Peyer's patch (tissue), 4 donors: ENCODE measurements at regions not wholly inside any gene's neighbourhood (a gene's known extent, or its start where the extent isn't known, plus 50 kb on each side); places are given as distances from the start of the nearest gene placed in this dataset.

Experiments used
- DNase-seq, 3 donors: peaks; one replicate each; pipeline ENCODE4 v3.0.0-alpha.2; 2017 to 2019
- H3K27ac ChIP-seq, 4 donors: fragments of 200-600 bp; sonication (generic); one replicate each; pipeline ENCODE4 v1.5.1; 2016 to 2019
- H3K27me3 ChIP-seq, 2 donors: fragments of 200-600 bp; sonication (generic); one replicate each; pipeline ENCODE4 v1.5.1; 2019
- H3K36me3 ChIP-seq, 3 donors: fragments of 200-600 bp; sonication (generic); one replicate each; pipeline ENCODE4 v1.5.1; 2016 to 2019
- H3K4me1 ChIP-seq, 4 donors: fragments of 200-600 bp; sonication (generic); one replicate each; pipeline ENCODE4 v1.5.1; 2016 to 2019
- H3K4me3 ChIP-seq, 4 donors: fragments of 200-600 bp; sonication (generic); 1 replicate in 3 of 4; 2 replicates in 1 of 4; pipeline ENCODE4 v1.5.1; 2016 to 2019; ENCODE audit warnings: mild to moderate bottlenecking in 1 of 4
- H3K9me3 ChIP-seq, 4 donors: fragments of 200-600 bp; sonication (generic); one replicate each; pipeline ENCODE4 v1.5.1; 2016 to 2019; ENCODE audit warnings: mild to moderate bottlenecking in 1 of 4
- POLR2A ChIP-seq, 2 donors: fragments of 450-650 bp; IDR thresholded peaks; one replicate each; pipeline ENCODE4 v1.5.1; 2017; ENCODE audit warnings: antibody characterized with exemption in 2 of 2, mild to moderate bottlenecking in 2 of 2, moderate library complexity in 2 of 2
- TF ChIP-seq, protein P1 (sequence below), 6 experiments: fragments of 450-650 bp in 4 of 6; fragments of 200-600 bp in 2 of 6; sonication (generic) in 1 of 6; IDR thresholded peaks; one replicate each; pipeline ENCODE4 v1.5.1; 2017 to 2019; ENCODE audit warnings: antibody characterized with exemption in 6 of 6, mild to moderate bottlenecking in 3 of 6, moderate library complexity in 1 of 6

DNA sequence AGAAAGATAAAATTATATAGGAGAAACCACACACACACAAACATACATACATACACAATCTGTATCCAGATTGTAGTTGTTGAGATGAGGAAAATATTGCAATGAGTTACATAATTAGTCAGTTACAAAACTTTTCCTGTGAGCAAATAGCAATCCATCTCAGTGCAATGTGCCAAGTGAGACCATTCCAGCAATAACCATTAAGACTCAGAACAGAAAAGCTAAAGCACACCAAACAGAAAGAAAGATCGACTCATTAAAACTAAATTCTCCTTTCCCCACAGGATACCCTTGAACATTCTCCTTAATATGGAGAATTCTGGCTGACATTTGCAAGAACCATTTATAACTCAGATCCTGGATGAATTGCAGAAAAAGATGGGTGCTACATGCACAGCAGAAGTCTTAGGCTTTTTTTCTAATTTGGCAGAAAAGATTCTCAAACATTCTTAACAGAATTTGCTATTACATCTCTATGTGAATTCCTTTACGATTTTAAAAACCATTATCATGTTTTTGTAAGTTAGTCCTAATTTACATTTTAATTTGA lies 1341.2 kb upstream of the SPRY2 start:
- no peak overlapping the region for H3K4me3 ChIP-seq
- H3K27me3 ChIP-seq: no peaks in the 10 kb centered on the region
- no peak for DNase-seq
- TF ChIP-seq POLR2A (IDR thresholded peaks at IDR 0.05): no peak
- TF ChIP-seq, protein P1, sequence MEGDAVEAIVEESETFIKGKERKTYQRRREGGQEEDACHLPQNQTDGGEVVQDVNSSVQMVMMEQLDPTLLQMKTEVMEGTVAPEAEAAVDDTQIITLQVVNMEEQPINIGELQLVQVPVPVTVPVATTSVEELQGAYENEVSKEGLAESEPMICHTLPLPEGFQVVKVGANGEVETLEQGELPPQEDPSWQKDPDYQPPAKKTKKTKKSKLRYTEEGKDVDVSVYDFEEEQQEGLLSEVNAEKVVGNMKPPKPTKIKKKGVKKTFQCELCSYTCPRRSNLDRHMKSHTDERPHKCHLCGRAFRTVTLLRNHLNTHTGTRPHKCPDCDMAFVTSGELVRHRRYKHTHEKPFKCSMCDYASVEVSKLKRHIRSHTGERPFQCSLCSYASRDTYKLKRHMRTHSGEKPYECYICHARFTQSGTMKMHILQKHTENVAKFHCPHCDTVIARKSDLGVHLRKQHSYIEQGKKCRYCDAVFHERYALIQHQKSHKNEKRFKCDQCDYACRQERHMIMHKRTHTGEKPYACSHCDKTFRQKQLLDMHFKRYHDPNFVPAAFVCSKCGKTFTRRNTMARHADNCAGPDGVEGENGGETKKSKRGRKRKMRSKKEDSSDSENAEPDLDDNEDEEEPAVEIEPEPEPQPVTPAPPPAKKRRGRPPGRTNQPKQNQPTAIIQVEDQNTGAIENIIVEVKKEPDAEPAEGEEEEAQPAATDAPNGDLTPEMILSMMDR (IDR thresholded peaks at IDR 0.05): no peak
- H3K36me3 ChIP-seq: no peaks in the 10 kb centered on the region
- no peak overlapping the region for H3K27ac ChIP-seq
- H3K4me1 ChIP-seq: no peaks in the 10 kb centered on the region
- H3K9me3 ChIP-seq: peaks cover 0 to 10% (median 2%) of the 10 kb centered on the region in 4 donors

DNA sequence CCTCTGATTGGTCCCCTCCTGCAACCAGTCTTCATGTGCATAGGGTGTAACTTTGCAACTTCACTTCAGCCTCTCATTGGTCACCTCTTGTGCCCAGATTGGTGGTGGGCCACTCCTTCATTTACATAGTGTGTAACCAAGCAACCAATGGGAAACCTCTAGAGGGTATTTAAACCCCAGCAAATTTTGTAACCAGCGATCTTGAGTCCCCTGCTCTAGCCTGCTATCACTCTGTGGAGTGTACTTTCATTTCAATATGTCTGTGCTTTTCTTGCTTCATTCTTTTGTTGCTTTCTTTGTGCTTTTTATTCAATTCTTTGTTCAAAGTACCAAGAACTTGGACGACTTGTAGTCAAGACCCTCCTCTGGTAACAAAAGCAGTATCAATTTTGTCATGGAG lies 1336.9 kb upstream of the SPRY2 start:
- DNase-seq: no peak
- Histone ChIP-seq H3K27me3 (no peaks in the 10 kb centered on the region), H3K36me3 (no peaks in the 10 kb centered on the region), H3K4me1 (no peaks in the 10 kb centered on the region), H3K4me3 (no peak overlapping the region), H3K27ac (no peak overlapping the region), H3K9me3 (peaks cover 0 to 16% (median 2%) of the 10 kb centered on the region in 4 donors)
- TF ChIP-seq, protein P1 (IDR thresholded peaks at IDR 0.05): no peak
- TF ChIP-seq POLR2A (IDR thresholded peaks at IDR 0.05): no peak

DNA sequence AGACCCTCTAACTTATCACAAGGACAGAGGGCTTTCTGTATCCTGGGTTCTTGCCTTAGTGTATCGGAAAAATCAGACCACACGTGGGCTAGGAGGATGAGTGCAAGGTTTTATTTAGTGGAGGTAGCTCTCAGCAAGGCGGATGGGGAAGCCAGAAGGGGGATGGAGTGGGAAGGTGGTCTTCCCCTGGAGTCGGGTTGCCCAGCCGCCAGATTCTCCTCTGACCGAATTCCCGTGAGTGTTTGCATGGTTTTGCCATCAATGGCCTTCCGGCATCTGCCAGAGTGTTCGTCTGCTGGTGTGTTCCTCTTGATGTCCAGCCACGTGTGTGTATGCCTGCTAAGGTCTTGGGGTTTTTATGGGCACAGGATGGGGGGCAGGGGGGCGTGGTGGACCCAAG lies 1335.1 kb upstream of the SPRY2 start:
- Histone ChIP-seq H3K9me3 (peaks cover 0 to 16% (median 2%) of the 10 kb centered on the region in 4 donors), H3K4me1 (no peaks in the 10 kb centered on the region), H3K27me3 (no peaks in the 10 kb centered on the region), H3K36me3 (no peaks in the 10 kb centered on the region), H3K27ac (no peak overlapping the region), H3K4me3 (no peak overlapping the region)
- no peak for DNase-seq
- TF ChIP-seq, protein P1 (IDR thresholded peaks at IDR 0.05): no peak
- no peak for TF ChIP-seq POLR2A (IDR thresholded peaks at IDR 0.05)

DNA sequence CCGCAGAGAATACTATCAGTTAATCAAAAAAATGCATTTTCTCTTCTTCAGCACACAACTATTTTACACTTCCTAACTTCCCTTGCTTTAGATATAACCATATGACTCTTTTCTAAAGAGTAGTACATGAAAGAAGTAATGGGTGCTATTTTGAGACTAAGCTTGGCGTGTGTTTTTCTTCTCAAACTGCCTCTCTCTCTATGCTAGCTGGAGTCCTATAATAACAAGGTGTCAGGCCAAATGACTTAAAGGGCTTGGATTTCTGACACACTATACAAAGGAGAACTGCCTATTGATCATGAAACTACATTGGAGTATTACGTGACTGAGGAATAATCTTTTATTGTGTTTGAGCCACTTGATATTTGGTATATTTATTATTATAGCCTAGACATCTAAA lies 1330.1 kb upstream of the SPRY2 start:
- H3K27me3 ChIP-seq: no peaks in the 10 kb centered on the region
- no peak overlapping the region for H3K4me3 ChIP-seq
- H3K9me3 ChIP-seq: peaks cover 0 to 5% (median 0%) of the 10 kb centered on the region in 4 donors
- no peak overlapping the region for H3K27ac ChIP-seq
- H3K36me3 ChIP-seq: no peaks in the 10 kb centered on the region
- no peaks in the 10 kb centered on the region for H3K4me1 ChIP-seq
- TF ChIP-seq, protein P1 (IDR thresholded peaks at IDR 0.05): no peak
- no peak for TF ChIP-seq POLR2A (IDR thresholded peaks at IDR 0.05)
- DNase-seq: no peak

DNA sequence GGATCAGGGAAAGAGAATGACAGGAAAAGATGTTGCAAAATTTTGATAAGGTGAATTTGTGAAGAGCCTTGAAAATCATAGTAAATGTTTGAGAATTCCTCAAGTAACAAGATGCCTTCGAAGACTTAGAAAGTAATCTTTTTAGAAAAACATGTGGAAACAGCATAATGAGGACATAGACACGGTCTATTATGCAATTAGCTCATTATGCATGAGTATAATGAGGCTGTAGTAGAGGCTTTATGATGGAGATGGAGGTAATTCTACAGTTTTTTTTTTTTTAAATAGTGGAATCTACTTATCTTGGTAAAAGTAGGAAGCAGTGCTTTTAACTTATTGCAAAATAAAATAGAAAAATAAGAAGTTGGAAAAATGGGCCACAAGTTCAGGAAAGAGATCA lies 1329.1 kb upstream of the SPRY2 start:
- no peak for DNase-seq
- H3K27me3 ChIP-seq: no peaks in the 10 kb centered on the region
- no peaks in the 10 kb centered on the region for H3K4me1 ChIP-seq
- no peak overlapping the region for H3K4me3 ChIP-seq
- no peaks in the 10 kb centered on the region for H3K36me3 ChIP-seq
- no peak overlapping the region for H3K27ac ChIP-seq
- H3K9me3 ChIP-seq: no peaks in the 10 kb centered on the region
- no peak for TF ChIP-seq POLR2A (IDR thresholded peaks at IDR 0.05)
- TF ChIP-seq, protein P1 (IDR thresholded peaks at IDR 0.05): no peak

DNA sequence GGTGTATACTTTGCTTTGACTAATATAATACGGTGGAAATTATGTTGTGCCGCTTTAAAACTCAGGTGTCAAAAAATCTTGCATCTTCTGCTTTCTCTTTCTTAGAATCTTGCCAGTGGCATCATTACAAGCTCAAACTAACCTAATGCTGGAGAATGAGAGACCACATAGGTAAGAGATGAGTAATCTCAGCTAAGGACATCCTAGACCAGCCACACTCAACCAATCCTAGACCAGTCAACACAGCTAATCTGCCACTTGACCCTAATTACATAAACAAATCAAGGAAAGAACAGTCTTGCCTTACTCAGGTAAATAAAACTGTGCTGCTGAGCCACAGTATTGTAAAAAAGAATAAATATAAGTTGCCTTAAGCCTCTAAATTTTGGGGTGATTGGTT lies 1323.9 kb upstream of the SPRY2 start:
- TF ChIP-seq POLR2A (IDR thresholded peaks at IDR 0.05): no peak
- TF ChIP-seq, protein P1 (IDR thresholded peaks at IDR 0.05): no peak
- Histone ChIP-seq H3K27ac (no peak overlapping the region), H3K4me1 (no peaks in the 10 kb centered on the region), H3K9me3 (no peaks in the 10 kb centered on the region), H3K4me3 (no peak overlapping the region), H3K27me3 (no peaks in the 10 kb centered on the region), H3K36me3 (no peaks in the 10 kb centered on the region)
- DNase-seq: no peak
